ENCODE measurements at regions not wholly inside any gene's neighbourhood (a gene's known extent, or its start where the extent isn't known, plus 50 kb on each side); places are given as distances from the start of the nearest gene placed in this dataset.

- H3K27ac Mint-ChIP-seq, result no peak overlapping the region
- no peak overlapping the region for H3K4me3 Mint-ChIP-seq
- H3K4me1 Mint-ChIP-seq, result no peaks in the 10 kb centered on the region
- peaks cover 13% of the 10 kb centered on the region for H3K27me3 Mint-ChIP-seq
- H3K9me3 Mint-ChIP-seq, result peaks cover 7% of the 10 kb centered on the region
- no peaks in the 10 kb centered on the region for H3K36me3 Mint-ChIP-seq (ENCODE audit: low read depth)
- no peak for ATAC-seq (replicated peaks)
These were observed 171.6 kb upstream of the TNP1 start for GRCh38 chr2:217031445-217031844.

- no peaks in the 10 kb centered on the region for H3K36me3 Mint-ChIP-seq (ENCODE audit: low read depth)
- peaks cover 13% of the 10 kb centered on the region for H3K27me3 Mint-ChIP-seq
- H3K9me3 Mint-ChIP-seq, result peaks cover 7% of the 10 kb centered on the region
- no peak for ATAC-seq (replicated peaks)
- no peak overlapping the region for H3K4me3 Mint-ChIP-seq
- no peaks in the 10 kb centered on the region for H3K4me1 Mint-ChIP-seq
- no peak overlapping the region for H3K27ac Mint-ChIP-seq
These were observed 170.2 kb upstream of the TNP1 start for GRCh38 chr2:217030081-217030480.

GRCh38 chr2:217028128-217028527, 168.3 kb upstream of the TNP1 start:
- Mint-ChIP-seq H3K27ac (no peak overlapping the region), H3K9me3 (peaks cover 7% of the 10 kb centered on the region), H3K36me3 (ENCODE audit: low read depth) (no peaks in the 10 kb centered on the region), H3K27me3 (peaks cover 11% of the 10 kb centered on the region), H3K4me1 (no peaks in the 10 kb centered on the region), H3K4me3 (no peak overlapping the region)
- no peak for ATAC-seq (replicated peaks)

- no peak for ATAC-seq (replicated peaks)
- H3K36me3 Mint-ChIP-seq (ENCODE audit: low read depth), result no peaks in the 10 kb centered on the region
- no peak overlapping the region for H3K4me3 Mint-ChIP-seq
- H3K4me1 Mint-ChIP-seq, result no peaks in the 10 kb centered on the region
- H3K27ac Mint-ChIP-seq, result no peak overlapping the region
- H3K9me3 Mint-ChIP-seq, result peaks cover 7% of the 10 kb centered on the region
- H3K27me3 Mint-ChIP-seq, result peaks cover 10% of the 10 kb centered on the region
These were observed 167.6 kb upstream of the TNP1 start for GRCh38 chr2:217027414-217027813.

GRCh38 chr2:217026569-217026968, 166.7 kb upstream of the TNP1 start:
- no peak overlapping the region for H3K4me3 Mint-ChIP-seq
- H3K36me3 Mint-ChIP-seq (ENCODE audit: low read depth), result no peaks in the 10 kb centered on the region
- H3K27ac Mint-ChIP-seq, result no peak overlapping the region
- H3K27me3 Mint-ChIP-seq, result peaks cover 6% of the 10 kb centered on the region
- peaks cover 3% of the 10 kb centered on the region for H3K9me3 Mint-ChIP-seq
- H3K4me1 Mint-ChIP-seq, result no peaks in the 10 kb centered on the region
- no peak for ATAC-seq (replicated peaks)

- H3K4me3 Mint-ChIP-seq, result no peak overlapping the region
These were observed 166.3 kb upstream of the TNP1 start for GRCh38 chr2:217026161-217026560.

GRCh38 chr2:217023611-217024010, 163.7 kb upstream of the TNP1 start:
- Mint-ChIP-seq H3K4me3 (no peak overlapping the region), H3K27ac (no peak overlapping the region), H3K36me3 (ENCODE audit: low read depth) (no peaks in the 10 kb centered on the region), H3K27me3 (peaks cover under 1% of the 10 kb centered on the region), H3K4me1 (no peaks in the 10 kb centered on the region), H3K9me3 (no peaks in the 10 kb centered on the region)
- ATAC-seq (replicated peaks), result no peak

More at GRCh38 chr2:217026161-217026560, 166.3 kb upstream of the TNP1 start:
- peaks cover 3% of the 10 kb centered on the region for H3K9me3 Mint-ChIP-seq
- peaks cover 6% of the 10 kb centered on the region for H3K27me3 Mint-ChIP-seq
- no peaks in the 10 kb centered on the region for H3K36me3 Mint-ChIP-seq (ENCODE audit: low read depth)
- no peak for ATAC-seq (replicated peaks)
- H3K27ac Mint-ChIP-seq, result no peak overlapping the region
- no peaks in the 10 kb centered on the region for H3K4me1 Mint-ChIP-seq

GRCh38 chr2:217017456-217018252, 157.8 kb upstream of the TNP1 start:
- H3K27ac Mint-ChIP-seq, result no peak overlapping the region
- H3K27me3 Mint-ChIP-seq, result peaks cover 20% of the 10 kb centered on the region
- no peak for ATAC-seq (replicated peaks)
- no peak overlapping the region for H3K4me3 Mint-ChIP-seq
- no peaks in the 10 kb centered on the region for H3K9me3 Mint-ChIP-seq
- H3K4me1 Mint-ChIP-seq, result no peaks in the 10 kb centered on the region
- no peaks in the 10 kb centered on the region for H3K36me3 Mint-ChIP-seq (ENCODE audit: low read depth)

GRCh38 chr2:217016796-217017419, 157.0 kb upstream of the TNP1 start:
- Mint-ChIP-seq H3K9me3 (no peaks in the 10 kb centered on the region), H3K4me3 (no peak overlapping the region), H3K4me1 (no peaks in the 10 kb centered on the region), H3K27me3 (peaks cover 21% of the 10 kb centered on the region), H3K36me3 (ENCODE audit: low read depth) (no peaks in the 10 kb centered on the region), H3K27ac (no peak overlapping the region)
- no peak for ATAC-seq (replicated peaks)

- H3K27ac Mint-ChIP-seq, result no peak overlapping the region
- no peaks in the 10 kb centered on the region for H3K36me3 Mint-ChIP-seq (ENCODE audit: low read depth)
- H3K27me3 Mint-ChIP-seq, result peaks cover 24% of the 10 kb centered on the region
- no peak overlapping the region for H3K4me3 Mint-ChIP-seq
- H3K4me1 Mint-ChIP-seq, result no peaks in the 10 kb centered on the region
- H3K9me3 Mint-ChIP-seq, result no peaks in the 10 kb centered on the region
- ATAC-seq (replicated peaks), result no peak
These were observed 154.7 kb upstream of the TNP1 start for GRCh38 chr2:217014328-217015105.

- Mint-ChIP-seq H3K4me1 (no peaks in the 10 kb centered on the region), H3K4me3 (no peak overlapping the region), H3K9me3 (no peaks in the 10 kb centered on the region), H3K36me3 (ENCODE audit: low read depth) (no peaks in the 10 kb centered on the region), H3K27me3 (peaks cover 28% of the 10 kb centered on the region), H3K27ac (no peak overlapping the region)
- no peak for ATAC-seq (replicated peaks)
These were observed 154.1 kb upstream of the TNP1 start for GRCh38 chr2:217013926-217014325.

GRCh38 chr2:217011576-217011975, 151.7 kb upstream of the TNP1 start:
- ATAC-seq (replicated peaks), result no peak
- H3K9me3 Mint-ChIP-seq, result peaks cover 3% of the 10 kb centered on the region
- peaks cover 33% of the 10 kb centered on the region for H3K27me3 Mint-ChIP-seq
- H3K4me3 Mint-ChIP-seq, result no peak overlapping the region
- no peak overlapping the region for H3K27ac Mint-ChIP-seq
- H3K4me1 Mint-ChIP-seq, result no peaks in the 10 kb centered on the region
- no peaks in the 10 kb centered on the region for H3K36me3 Mint-ChIP-seq (ENCODE audit: low read depth)

- peaks cover 3% of the 10 kb centered on the region for H3K9me3 Mint-ChIP-seq
- no peaks in the 10 kb centered on the region for H3K36me3 Mint-ChIP-seq (ENCODE audit: low read depth)
- no peak overlapping the region for H3K27ac Mint-ChIP-seq
- no peak overlapping the region for H3K4me3 Mint-ChIP-seq
- H3K4me1 Mint-ChIP-seq, result no peaks in the 10 kb centered on the region
- ATAC-seq (replicated peaks), result no peak
- H3K27me3 Mint-ChIP-seq, result peaks cover 31% of the 10 kb centered on the region
These were observed 150.3 kb upstream of the TNP1 start for GRCh38 chr2:217010173-217010572.

GRCh38 chr2:217008794-217009193, 148.9 kb upstream of the TNP1 start:
- no peaks in the 10 kb centered on the region for H3K36me3 Mint-ChIP-seq (ENCODE audit: low read depth)
- H3K27me3 Mint-ChIP-seq, result peaks cover 26% of the 10 kb centered on the region
- no peaks in the 10 kb centered on the region for H3K4me1 Mint-ChIP-seq
- ATAC-seq (replicated peaks), result no peak
- no peak overlapping the region for H3K4me3 Mint-ChIP-seq
- no peak overlapping the region for H3K27ac Mint-ChIP-seq
- H3K9me3 Mint-ChIP-seq, result peaks cover 3% of the 10 kb centered on the region

- Mint-ChIP-seq H3K4me1 (no peaks in the 10 kb centered on the region), H3K27ac (no peak overlapping the region), H3K9me3 (peaks cover 3% of the 10 kb centered on the region), H3K4me3 (no peak overlapping the region), H3K27me3 (peaks cover 15% of the 10 kb centered on the region), H3K36me3 (ENCODE audit: low read depth) (no peaks in the 10 kb centered on the region)
- ATAC-seq (replicated peaks), result no peak
These were observed 146.4 kb upstream of the TNP1 start for GRCh38 chr2:217006217-217006616.

Data from activated T-helper 17 cell treated with anti-CD3 and anti-CD28 coated beads, Interleukin-2, amount 50 U/mL, for 72 hours (primary cell).